Suprapubic skin (tissue), 4 donors: ENCODE measurements at regions not wholly inside any gene's neighbourhood (a gene's known extent, or its start where the extent isn't known, plus 50 kb on each side); places are given as distances from the start of the nearest gene placed in this dataset.

Experiments used
- EP300 ChIP-seq: sonication (generic); formaldehyde crosslinking; IDR thresholded peaks from one replicate; pipeline ENCODE4 v1.6.1; 2017; ENCODE audit warnings: antibody characterized with exemption
- POLR2A ChIP-seq, 2 donors: fragments of 450-650 bp; IDR thresholded peaks; one replicate each; pipeline ENCODE4 v1.6.1; 2017; ENCODE audit warnings: antibody characterized with exemption in 2 of 2, mild to moderate bottlenecking in 2 of 2, moderate library complexity in 2 of 2
- POLR2AphosphoS5 ChIP-seq, 3 donors: sonication (generic); formaldehyde crosslinking; IDR thresholded peaks; one replicate each; pipeline ENCODE4 v1.6.1; 2017; ENCODE audit warnings: antibody characterized with exemption in 3 of 3
- TF ChIP-seq, protein P1 (sequence below), 2 donors: fragments of 200-600 bp in 1 of 2; fragments of 450-650 bp in 1 of 2; sonication (generic) in 1 of 2; IDR thresholded peaks; one replicate each; pipeline ENCODE4 v1.5.1; 2016 to 2019; ENCODE audit warnings: antibody characterized with exemption in 2 of 2, mild to moderate bottlenecking in 1 of 2, moderate library complexity in 1 of 2

DNA sequence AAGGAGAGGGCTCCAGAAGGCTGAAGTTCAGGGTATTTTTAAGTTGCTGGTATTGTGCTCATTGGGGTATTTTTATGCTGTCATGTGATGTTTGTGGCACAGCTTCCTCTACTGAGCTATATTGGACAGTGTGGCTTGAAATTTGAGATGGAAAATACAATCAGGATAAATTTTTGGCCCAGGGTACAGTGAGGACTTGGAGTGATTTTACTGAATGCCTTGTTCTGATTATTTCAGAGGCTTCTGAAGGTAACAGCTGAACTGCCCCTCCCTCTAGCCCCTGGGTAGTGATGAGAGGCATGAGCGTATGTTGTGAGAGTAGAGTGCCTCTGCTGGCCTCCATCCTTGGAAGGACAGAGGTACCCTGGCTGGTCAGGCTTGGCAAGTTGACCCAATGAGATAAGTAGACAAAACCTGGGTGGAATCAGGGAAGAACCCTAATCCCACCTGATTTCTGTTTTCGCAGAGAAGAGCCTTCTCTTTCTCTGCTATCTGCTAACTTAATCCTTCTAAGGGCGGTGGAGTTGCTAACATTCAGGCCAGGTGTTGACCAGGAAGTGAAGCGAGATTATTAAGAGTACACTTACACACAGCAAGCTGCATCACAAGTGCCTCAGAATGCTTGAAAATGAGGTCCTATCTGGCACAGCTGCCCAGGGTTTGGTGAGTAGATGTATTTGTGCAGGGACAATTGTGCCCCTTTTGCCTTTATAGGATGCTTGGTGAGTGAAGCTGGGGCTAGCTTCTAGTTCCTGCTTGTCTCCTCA lies 98.1 kb upstream of the CLSTN2 start:
- TF ChIP-seq, protein P1, sequence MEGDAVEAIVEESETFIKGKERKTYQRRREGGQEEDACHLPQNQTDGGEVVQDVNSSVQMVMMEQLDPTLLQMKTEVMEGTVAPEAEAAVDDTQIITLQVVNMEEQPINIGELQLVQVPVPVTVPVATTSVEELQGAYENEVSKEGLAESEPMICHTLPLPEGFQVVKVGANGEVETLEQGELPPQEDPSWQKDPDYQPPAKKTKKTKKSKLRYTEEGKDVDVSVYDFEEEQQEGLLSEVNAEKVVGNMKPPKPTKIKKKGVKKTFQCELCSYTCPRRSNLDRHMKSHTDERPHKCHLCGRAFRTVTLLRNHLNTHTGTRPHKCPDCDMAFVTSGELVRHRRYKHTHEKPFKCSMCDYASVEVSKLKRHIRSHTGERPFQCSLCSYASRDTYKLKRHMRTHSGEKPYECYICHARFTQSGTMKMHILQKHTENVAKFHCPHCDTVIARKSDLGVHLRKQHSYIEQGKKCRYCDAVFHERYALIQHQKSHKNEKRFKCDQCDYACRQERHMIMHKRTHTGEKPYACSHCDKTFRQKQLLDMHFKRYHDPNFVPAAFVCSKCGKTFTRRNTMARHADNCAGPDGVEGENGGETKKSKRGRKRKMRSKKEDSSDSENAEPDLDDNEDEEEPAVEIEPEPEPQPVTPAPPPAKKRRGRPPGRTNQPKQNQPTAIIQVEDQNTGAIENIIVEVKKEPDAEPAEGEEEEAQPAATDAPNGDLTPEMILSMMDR (IDR thresholded peaks at IDR 0.05): no peak
- TF ChIP-seq POLR2A (IDR thresholded peaks at IDR 0.05) (no peak), POLR2AphosphoS5 (IDR thresholded peaks at IDR 0.05) (no peak), EP300 (no peak)
